H9 (cell line): ENCODE measurements at regions not wholly inside any gene's neighbourhood (a gene's known extent, or its start where the extent isn't known, plus 50 kb on each side); places are given as distances from the start of the nearest gene placed in this dataset.
A peak's percentile ranks its signal among the peaks of the same experiment; 100 is the strongest.

Source experiments
- DNase-seq: peaks from one replicate; pipeline ENCODE4 v3.0.0-alpha.2; 2017
- H2AFZ ChIP-seq: one replicate; pipeline ENCODE4 v1.6.1; 2013; ENCODE audit warnings: mild to moderate bottlenecking, low read length, control low read depth, moderate library complexity
- H2AK5ac ChIP-seq: 2 replicates; pipeline ENCODE4 v1.6.1; 2013; ENCODE audit warnings: low read length, control low read depth, mixed read lengths; ENCODE audit not compliant: insufficient read length
- H2BK120ac ChIP-seq: one replicate; pipeline ENCODE4 v1.6.1; 2013; ENCODE audit warnings: low read depth, mild to moderate bottlenecking, low read length, control low read depth, inconsistent platforms; ENCODE audit not compliant: poor library complexity, severe bottlenecking
- H2BK12ac ChIP-seq: 2 replicates; pipeline ENCODE4 v1.6.1; 2013; ENCODE audit warnings: low read length, control low read depth, mixed read lengths, low read depth; ENCODE audit not compliant: insufficient read length
- H2BK15ac ChIP-seq: 2 replicates; pipeline ENCODE4 v1.6.1; 2013; ENCODE audit warnings: low read depth, low read length, control low read depth
- H2BK20ac ChIP-seq: one replicate; pipeline ENCODE4 v1.6.1; 2013; ENCODE audit warnings: low read depth, mild to moderate bottlenecking, low read length, control low read depth, inconsistent platforms; ENCODE audit not compliant: poor library complexity, severe bottlenecking
- H2BK5ac ChIP-seq: 2 replicates; pipeline ENCODE4 v1.6.1; 2013; ENCODE audit warnings: low read length, control low read depth, mixed read lengths; ENCODE audit not compliant: insufficient read length
- H3K14ac ChIP-seq: 2 replicates; pipeline ENCODE4 v1.6.1; 2013; ENCODE audit warnings: low read length, control low read depth; ENCODE audit not compliant: insufficient read depth
- H3K18ac ChIP-seq: 2 replicates; pipeline ENCODE4 v1.6.1; 2013; ENCODE audit warnings: low read depth, mild to moderate bottlenecking, mixed read lengths, low read length, control low read depth; ENCODE audit not compliant: insufficient read length
- H3K23ac ChIP-seq: 2 replicates; pipeline ENCODE4 v1.6.1; 2013; ENCODE audit warnings: low read length, control low read depth, mixed read lengths, low read depth; ENCODE audit not compliant: insufficient read length
- H3K23me2 ChIP-seq: 2 replicates; pipeline ENCODE4 v1.6.1; 2013; ENCODE audit warnings: low read depth, mild to moderate bottlenecking, mixed read lengths, low read length, control low read depth; ENCODE audit not compliant: insufficient read length, poor library complexity, severe bottlenecking
- H3K27ac ChIP-seq: 2 replicates; pipeline ENCODE4 v1.5.1; 2013; ENCODE audit warnings: low read length, control low read depth, mixed read lengths, low read depth; ENCODE audit not compliant: insufficient read length
- H3K27me3 ChIP-seq: 2 replicates; pipeline ENCODE4 v1.6.1; 2013; ENCODE audit warnings: low read length, control low read depth, inconsistent platforms; ENCODE audit not compliant: insufficient read depth
- H3K4ac ChIP-seq: 2 replicates; pipeline ENCODE4 v1.6.1; 2013; ENCODE audit warnings: low read depth, mild to moderate bottlenecking, control low read depth, inconsistent platforms, low read length, moderate library complexity
- H3K4me1 ChIP-seq: 2 replicates; pipeline ENCODE4 v1.6.1; 2013; ENCODE audit warnings: low read length, control low read depth, inconsistent platforms; ENCODE audit not compliant: insufficient read depth
- H3K4me2 ChIP-seq: 2 replicates; pipeline ENCODE4 v1.6.1; 2013; ENCODE audit warnings: low read length, control low read depth, mixed read lengths; ENCODE audit not compliant: insufficient read length, insufficient read depth
- H3K56ac ChIP-seq: 2 replicates; pipeline ENCODE4 v1.6.1; 2013; ENCODE audit warnings: low read depth, mild to moderate bottlenecking, mixed read lengths, low read length, control low read depth; ENCODE audit not compliant: insufficient read length
- H3K79me1 ChIP-seq: 2 replicates; pipeline ENCODE4 v1.6.1; 2013; ENCODE audit warnings: low read depth, mild to moderate bottlenecking, moderate library complexity, low read length, control low read depth, inconsistent platforms; ENCODE audit not compliant: insufficient read depth, poor library complexity, severe bottlenecking
- H3K79me2 ChIP-seq: 2 replicates; pipeline ENCODE4 v1.6.1; 2013; ENCODE audit warnings: low read length, control low read depth, inconsistent platforms; ENCODE audit not compliant: insufficient read depth
- H3K9ac ChIP-seq: 2 replicates; pipeline ENCODE4 v1.6.1; 2013; ENCODE audit warnings: low read length, control low read depth, mixed read lengths; ENCODE audit not compliant: insufficient read length; ENCODE audit errors: extremely low read depth
- H3K9me3 ChIP-seq: one replicate; pipeline ENCODE4 v1.6.1; 2013; ENCODE audit warnings: low read depth, low read length, inconsistent platforms; ENCODE audit not compliant: control insufficient read depth
- H3T11ph ChIP-seq: one replicate; pipeline ENCODE4 v1.6.1; 2013; ENCODE audit warnings: mild to moderate bottlenecking, low read length, control low read depth, inconsistent platforms
- H4K20me1 ChIP-seq: one replicate; pipeline ENCODE4 v1.6.1; 2013; ENCODE audit not compliant: control insufficient read depth, insufficient read length, insufficient read depth
- H4K5ac ChIP-seq: 2 replicates; pipeline ENCODE4 v1.6.1; 2013; ENCODE audit warnings: low read depth, mild to moderate bottlenecking, mixed read lengths, low read length, control low read depth; ENCODE audit not compliant: insufficient read length
- H4K8ac ChIP-seq: replicated peaks from 2 replicates; pipeline ENCODE4 v1.6.1; 2013; ENCODE audit warnings: low read length, control low read depth, mixed read lengths, low read depth; ENCODE audit not compliant: insufficient read length
- H4K91ac ChIP-seq: 2 replicates; pipeline ENCODE4 v1.6.1; 2013; ENCODE audit warnings: low read depth, mild to moderate bottlenecking, moderate library complexity, mixed read lengths, low read length, control low read depth; ENCODE audit not compliant: insufficient read length
- H3K27ac Mint-ChIP-seq, 3 experiments: 2 replicates in 2 of 3; 3 replicates in 1 of 3; pipeline ENCODE4 v1.8.0; 2020 to 2021; ENCODE audit warnings: mixed read lengths in 3 of 3, mild to moderate bottlenecking in 1 of 3, moderate library complexity in 1 of 3
- H3K27me3 Mint-ChIP-seq: 2 replicates; pipeline ENCODE4 v1.8.0; 2021; ENCODE audit warnings: low read depth, mild to moderate bottlenecking, moderate library complexity, mixed read lengths
- H3K36me3 Mint-ChIP-seq, 3 experiments: 2 replicates in 2 of 3; 3 replicates in 1 of 3; pipeline ENCODE4 v1.8.0; 2020 to 2021; ENCODE audit warnings: low read depth in 3 of 3, mixed read lengths in 3 of 3; ENCODE audit not compliant: insufficient read depth in 1 of 3
- H3K4me1 Mint-ChIP-seq, 2 experiments: 2 replicates each; pipeline ENCODE4 v1.8.0; 2020; ENCODE audit warnings: mixed read lengths in 2 of 2
- H3K4me3 Mint-ChIP-seq, 2 experiments: 2 replicates in 1 of 2; 3 replicates in 1 of 2; pipeline ENCODE4 v1.8.0; 2020 to 2021; ENCODE audit warnings: mild to moderate bottlenecking in 2 of 2, mixed read lengths in 2 of 2, moderate library complexity in 1 of 2
- H3K9me3 Mint-ChIP-seq, 2 experiments: 2 replicates in 1 of 2; 3 replicates in 1 of 2; pipeline ENCODE4 v1.8.0; 2020; ENCODE audit warnings: mild to moderate bottlenecking in 2 of 2, mixed read lengths in 2 of 2, moderate library complexity in 1 of 2
- CTCF ChIP-seq: fragments of 200-600 bp; sonication (generic); conservative IDR thresholded peaks from 3 replicates; pipeline ENCODE4 v1.8.0; 2021; ENCODE audit warnings: antibody characterized with exemption, mild to moderate bottlenecking
- WGBS: extraction: QIAGEN DNeasy Blood & Tissue Kit; methylation state at CpG from one replicate; pipeline ENCODE4 v1.1.7; 2013; ENCODE audit warnings: missing lambda C conversion rate, low lambda C conversion rate, mixed read lengths; ENCODE audit not compliant: insufficient read length; ENCODE audit errors: extremely low coverage; 5-methylcytosine and 5-hydroxymethylcytosine counted together

GRCh38 chr4:53711926-53712325, 120.6 kb upstream of the LNX1 start:
- 0 out of 7 replicates have a peak overlapping the region, but pooled peaks of 1 of the 3 experiments have one; percentile 36 for H3K27ac Mint-ChIP-seq
- no peak overlapping the region for H2BK12ac ChIP-seq
- no peak overlapping the region for H4K8ac ChIP-seq
- H3K36me3 Mint-ChIP-seq = no peaks in the 10 kb centered on the region
- H3K4me1 Mint-ChIP-seq = peaks cover 0 to 3% of the 10 kb centered on the region in 2 experiments; a peak in 1 of 4 replicates
- no peaks in the 10 kb centered on the region for H3K79me2 ChIP-seq
- H2BK5ac ChIP-seq = no peak overlapping the region
- no peak overlapping the region for H3K4me3 Mint-ChIP-seq
- H3K9ac ChIP-seq = no peak overlapping the region
- no peaks in the 10 kb centered on the region for H3K23me2 ChIP-seq
- H3K18ac ChIP-seq = no peak overlapping the region
- no CpG with 5 or more reads among the region's 2 CpGs for WGBS
- no peaks in the 10 kb centered on the region for H3K9me3 ChIP-seq
- H2BK15ac ChIP-seq = no peak overlapping the region
- no peak overlapping the region for H3K4me2 ChIP-seq
- no peak overlapping the region for H2BK120ac ChIP-seq
- no peak overlapping the region for H3T11ph ChIP-seq
- no peak for TF ChIP-seq CTCF
- H3K4me1 ChIP-seq = no peaks in the 10 kb centered on the region
- no peak overlapping the region for H2AK5ac ChIP-seq
- H3K79me1 ChIP-seq = no peaks in the 10 kb centered on the region
- no peak overlapping the region for H2BK20ac ChIP-seq
- no peak overlapping the region for H3K27ac ChIP-seq
- H3K9me3 Mint-ChIP-seq = no peaks in the 10 kb centered on the region
- no peaks in the 10 kb centered on the region for H3K27me3 Mint-ChIP-seq
- H3K23ac ChIP-seq = no peak overlapping the region
- H3K56ac ChIP-seq = no peak overlapping the region
- H3K4ac ChIP-seq = no peak overlapping the region
- H4K5ac ChIP-seq = no peak overlapping the region
- no peak overlapping the region for H4K91ac ChIP-seq
- no peak overlapping the region for H2AFZ ChIP-seq
- DNase-seq = no peak
- no peak overlapping the region for H3K14ac ChIP-seq
- no peaks in the 10 kb centered on the region for H4K20me1 ChIP-seq
- no peaks in the 10 kb centered on the region for H3K27me3 ChIP-seq
